HG02938 (cell line): ENCODE measurements at regions not wholly inside any gene's neighbourhood (a gene's known extent, or its start where the extent isn't known, plus 50 kb on each side); places are given as distances from the start of the nearest gene placed in this dataset.

Experiments used
- ATAC-seq: cut with Tn5 transposase; IDR thresholded peaks from one replicate; pipeline ENCODE4 v1.9.1; 2021; ENCODE audit warnings: mild to moderate bottlenecking, moderate library complexity; ENCODE audit not compliant: unreplicated experiment

- ATAC-seq: no peak
Measured at GRCh38 chr10:29105516-29106215, 183.2 kb upstream of the LYZL1 start.

GRCh38 chr10:29106287-29106686, 182.6 kb upstream of the LYZL1 start:
- no peak for ATAC-seq

DNA sequence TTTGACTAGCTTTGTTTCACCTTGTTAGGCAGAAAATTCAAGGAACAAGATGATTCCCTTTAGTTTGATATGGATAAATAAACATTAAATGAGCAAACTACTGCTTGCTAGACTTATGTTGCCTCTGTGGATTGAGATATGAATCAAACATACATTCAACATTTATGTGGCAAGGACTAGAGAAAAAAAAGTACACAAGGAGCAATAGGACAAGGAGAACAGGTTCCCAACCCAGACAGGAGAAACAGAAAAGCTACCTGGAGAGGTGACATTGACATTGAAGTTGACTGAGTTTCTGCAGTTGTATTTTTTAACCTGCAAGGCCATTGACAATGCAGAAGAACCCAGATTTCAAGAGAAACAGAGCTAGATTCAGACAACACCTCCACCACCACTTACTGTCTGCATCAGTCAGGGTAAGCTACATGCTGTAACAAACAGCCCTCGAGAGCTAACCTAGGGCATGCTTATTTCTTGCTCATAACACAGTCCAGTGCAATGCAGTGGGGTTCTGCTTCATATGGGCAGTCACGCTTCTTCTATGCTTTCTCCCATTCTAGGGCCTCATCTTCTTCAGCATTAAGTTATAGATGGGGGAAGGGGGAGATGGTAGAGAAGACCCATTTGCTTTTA, 180.9 kb upstream of the LYZL1 start:
- ATAC-seq: no peak

GRCh38 chr10:29109707-29110571, 178.9 kb upstream of the LYZL1 start:
- no peak for ATAC-seq

- no peak for ATAC-seq
Measured at GRCh38 chr10:29112827-29113615, 175.8 kb upstream of the LYZL1 start.

- no peak for ATAC-seq
Measured at GRCh38 chr10:29113616-29113945, 175.3 kb upstream of the LYZL1 start.

GRCh38 chr10:29114141-29114540, 174.7 kb upstream of the LYZL1 start:
- no peak for ATAC-seq

DNA sequence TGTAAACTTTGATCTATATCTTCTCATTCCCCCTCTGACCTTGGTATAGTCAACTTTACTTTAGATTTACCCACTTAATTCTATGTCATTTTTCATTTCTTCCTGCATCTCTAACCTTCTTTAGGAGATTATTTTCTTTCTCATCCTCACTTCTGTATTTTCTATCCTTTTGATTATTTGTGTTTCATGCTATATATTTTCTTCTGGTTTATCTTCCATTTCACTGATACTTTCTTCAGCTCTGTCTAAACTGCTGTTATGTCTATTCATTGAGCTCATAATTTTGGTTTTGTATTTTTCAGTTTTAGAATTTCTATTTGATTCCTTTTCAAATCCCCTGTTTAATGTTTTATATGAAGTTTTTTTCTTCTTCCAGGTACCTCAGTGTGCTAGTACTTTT, 171.1 kb upstream of the LYZL1 start:
- no peak for ATAC-seq

GRCh38 chr10:29119374-29119773, 169.5 kb upstream of the LYZL1 start:
- no peak for ATAC-seq

DNA sequence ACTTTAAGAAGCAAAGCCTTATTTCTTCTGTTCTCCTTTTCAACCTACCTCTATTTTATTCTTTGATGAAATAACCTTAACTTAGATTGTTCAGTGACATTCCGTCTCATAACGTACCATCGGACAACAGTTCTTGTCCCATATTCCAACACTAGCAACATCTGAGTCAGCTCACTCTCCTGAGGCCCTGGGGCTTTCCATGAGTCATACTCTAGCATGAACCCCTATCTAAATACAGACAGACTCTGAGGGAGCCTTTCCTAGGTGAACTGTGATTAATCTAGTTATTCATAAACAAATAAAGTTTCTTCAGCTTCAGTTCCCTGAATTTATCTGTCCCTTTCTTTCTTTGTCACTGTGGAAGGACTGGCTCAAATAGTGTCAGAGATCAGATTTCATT, 168.7 kb upstream of the LYZL1 start:
- ATAC-seq: no peak

DNA sequence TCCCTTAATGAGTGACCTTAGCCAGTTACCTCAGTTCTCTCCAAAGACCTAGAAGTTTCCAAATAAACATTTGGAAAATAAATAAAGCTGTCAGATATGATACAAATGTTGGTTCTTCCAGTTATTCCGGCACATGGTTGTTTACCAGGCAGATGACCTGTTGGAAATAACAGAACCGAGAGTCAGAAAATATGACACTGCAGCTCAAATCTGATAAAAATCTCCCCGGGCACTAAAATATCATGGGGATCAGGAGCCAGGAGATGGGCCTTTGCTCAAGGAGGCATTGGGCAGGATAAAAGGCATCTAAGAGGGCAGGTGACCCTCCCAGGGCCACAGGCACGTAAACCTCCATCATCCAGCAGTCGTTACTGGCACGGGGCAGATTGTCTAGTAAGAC, 164.0 kb upstream of the LYZL1 start:
- no peak for ATAC-seq

DNA sequence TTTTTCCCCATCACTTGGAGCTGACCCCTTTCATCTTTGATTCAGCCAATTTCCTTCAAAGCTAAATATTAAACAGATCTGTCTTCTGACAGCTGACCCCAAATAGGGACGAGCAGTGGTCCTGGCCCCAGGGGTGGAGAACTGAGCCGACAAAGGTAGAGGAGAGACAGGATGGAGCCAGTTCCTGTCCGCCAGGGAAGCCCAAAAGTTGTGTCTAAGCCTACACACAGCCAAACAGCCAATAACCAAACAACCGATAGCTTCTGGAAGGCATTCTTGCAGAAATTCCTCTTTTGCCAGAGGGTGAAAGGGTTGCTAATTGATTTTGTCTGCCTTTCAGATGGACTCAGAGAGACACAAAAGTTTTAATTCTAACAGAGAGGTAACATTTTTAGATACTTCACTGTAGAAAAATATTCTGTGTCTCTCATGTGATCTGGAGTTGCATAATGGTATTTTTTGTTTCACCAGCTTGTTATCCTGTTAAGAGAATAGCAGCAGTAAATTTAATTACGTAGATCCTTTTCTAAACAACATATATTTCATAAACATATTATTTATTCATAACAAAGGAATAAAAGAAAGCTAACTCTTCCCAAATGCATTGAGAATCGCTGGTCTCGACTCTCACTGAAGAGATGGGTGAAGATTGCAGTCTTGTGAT, 161.7 kb upstream of the LYZL1 start:
- no peak for ATAC-seq

- no peak for ATAC-seq
Measured at GRCh38 chr10:29127731-29128130, 161.1 kb upstream of the LYZL1 start.

DNA sequence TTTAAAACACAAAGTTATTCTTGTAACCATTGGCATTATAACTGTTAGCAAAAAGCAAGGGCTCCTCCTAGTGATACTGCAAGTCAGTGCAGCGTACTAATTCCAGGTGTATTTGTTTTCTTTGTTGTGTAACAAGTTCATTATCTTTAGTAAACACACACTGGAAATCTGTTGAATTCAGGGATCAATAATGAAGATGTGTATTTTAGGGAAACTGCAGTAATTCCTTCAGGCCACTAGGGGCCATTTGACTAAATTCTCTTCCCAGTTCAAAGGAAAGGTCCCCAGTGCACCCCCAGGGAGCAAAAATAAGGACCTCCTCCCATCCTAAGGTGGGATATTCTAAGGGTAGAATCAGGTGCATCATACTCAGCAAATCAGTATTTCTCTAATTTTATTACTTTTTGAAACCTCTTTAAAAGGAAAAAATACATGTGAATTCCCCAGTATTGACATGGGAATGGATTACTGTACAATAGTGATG, 158.6 kb upstream of the LYZL1 start:
- no peak for ATAC-seq

GRCh38 chr10:29131952-29132547, 156.8 kb upstream of the LYZL1 start:
- no peak for ATAC-seq

- no peak for ATAC-seq
Measured at GRCh38 chr10:29132551-29133111, 156.2 kb upstream of the LYZL1 start.

DNA sequence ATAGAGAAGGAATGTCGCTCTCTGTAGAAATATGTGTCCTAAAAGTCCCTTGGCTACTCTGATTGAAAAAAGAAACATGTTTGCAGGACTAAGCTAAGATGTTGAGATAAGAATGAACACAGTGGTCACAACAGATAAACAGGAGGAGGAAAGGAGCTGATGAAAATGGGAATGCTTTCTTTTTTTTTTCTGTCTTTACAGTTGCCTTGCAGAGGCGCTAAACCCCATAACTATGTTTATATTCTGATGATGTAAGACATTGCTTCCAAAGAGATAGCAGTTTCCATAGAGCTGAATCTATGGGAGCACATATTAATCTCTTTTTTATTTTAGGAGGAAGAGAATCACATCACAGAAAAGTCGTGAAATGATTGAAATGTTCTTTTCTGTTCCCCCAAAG, 153.5 kb upstream of the LYZL1 start:
- ATAC-seq: no peak

GRCh38 chr10:29136411-29136810, 152.5 kb upstream of the LYZL1 start:
- ATAC-seq: no peak

GRCh38 chr10:29140151-29140550, 148.7 kb upstream of the LYZL1 start:
- no peak for ATAC-seq

- ATAC-seq: no peak
Measured at GRCh38 chr10:29140991-29141390, 147.9 kb upstream of the LYZL1 start.
